NCI-H2227 treated with DMSO at 0.1 percent for 48 hours (cell line): ENCODE measurements at regions not wholly inside any gene's neighbourhood (a gene's known extent, or its start where the extent isn't known, plus 50 kb on each side); places are given as distances from the start of the nearest gene placed in this dataset.

Source experiments
- DNase-seq: peaks from one replicate; lab custom pipeline; 2025; lab: John Stamatoyannopoulos, UW

GRCh38 chr21:16181018-16181417, 451.2 kb downstream of the USP25 start:
- DNase-seq: no peak

DNA sequence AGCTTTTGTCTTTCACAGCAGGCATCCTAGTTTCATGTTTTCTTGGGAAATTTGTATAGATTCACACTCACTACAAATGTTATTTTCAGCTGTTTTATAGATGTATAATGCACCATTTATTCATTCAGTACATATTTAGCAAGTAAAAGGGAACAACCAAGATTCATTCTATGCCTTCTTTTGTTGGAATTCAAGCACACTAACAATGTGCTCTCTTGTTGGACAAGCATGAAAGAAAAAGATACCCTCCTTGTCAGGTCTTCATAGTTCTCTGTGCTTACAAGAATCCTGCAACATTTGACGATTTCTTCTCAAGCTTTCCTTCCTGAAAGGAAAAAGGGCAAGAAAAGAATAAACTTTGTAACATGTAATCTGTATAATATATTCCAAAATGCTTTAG, 456.0 kb downstream of the USP25 start:
- DNase-seq: no peak

DNA sequence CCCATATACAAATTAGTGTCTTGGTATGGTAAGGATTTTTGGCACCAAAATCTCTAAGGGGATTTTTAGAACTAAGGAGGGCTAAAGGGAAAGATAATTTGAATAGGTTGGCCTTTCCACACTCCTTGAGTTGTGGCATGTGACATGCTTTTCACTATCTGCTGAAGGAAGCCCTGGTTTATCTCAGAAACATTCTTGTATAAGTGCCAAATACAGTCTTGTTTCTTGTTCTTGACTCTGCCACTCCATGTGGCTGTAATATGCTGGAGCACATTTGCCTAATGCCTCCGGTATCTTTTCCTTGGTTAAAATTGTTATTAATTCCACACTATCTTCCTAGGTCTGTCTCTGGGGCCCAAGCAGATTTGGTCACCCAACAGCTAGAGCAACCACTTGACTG, 457.0 kb downstream of the USP25 start:
- DNase-seq: no peak

- DNase-seq: no peak
Observed at GRCh38 chr21:16187603-16188301, 458.0 kb downstream of the USP25 start.

GRCh38 chr21:16192902-16193301, 463.1 kb downstream of the USP25 start:
- DNase-seq: no peak

DNA sequence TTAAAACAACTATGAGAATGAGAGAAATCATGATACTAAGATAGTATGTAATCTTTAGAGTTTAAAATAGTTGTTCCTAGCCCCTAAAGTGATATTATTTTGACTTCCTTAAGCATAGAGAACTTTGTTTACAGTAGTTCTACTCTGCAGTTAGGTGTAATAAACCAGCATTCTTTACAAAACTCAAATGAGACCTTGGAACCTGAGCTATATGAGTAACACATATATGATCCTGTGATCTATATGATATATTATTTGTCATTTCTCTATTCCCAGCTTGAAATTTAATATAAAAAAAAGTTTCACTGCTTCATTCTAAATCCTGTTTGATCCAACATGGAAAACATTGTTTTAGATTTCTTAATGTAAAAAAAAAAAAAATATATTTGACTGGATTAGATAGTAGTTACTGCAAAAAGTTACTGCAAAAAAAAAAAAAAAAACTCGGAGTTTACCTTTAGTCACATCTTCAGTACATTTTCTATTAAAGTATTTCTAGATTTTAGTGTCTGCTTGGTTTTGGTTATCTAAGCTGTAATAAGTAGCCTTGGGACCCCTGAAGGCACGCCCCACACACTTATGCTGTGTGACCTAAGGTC, 463.8 kb downstream of the USP25 start:
- no peak for DNase-seq

DNA sequence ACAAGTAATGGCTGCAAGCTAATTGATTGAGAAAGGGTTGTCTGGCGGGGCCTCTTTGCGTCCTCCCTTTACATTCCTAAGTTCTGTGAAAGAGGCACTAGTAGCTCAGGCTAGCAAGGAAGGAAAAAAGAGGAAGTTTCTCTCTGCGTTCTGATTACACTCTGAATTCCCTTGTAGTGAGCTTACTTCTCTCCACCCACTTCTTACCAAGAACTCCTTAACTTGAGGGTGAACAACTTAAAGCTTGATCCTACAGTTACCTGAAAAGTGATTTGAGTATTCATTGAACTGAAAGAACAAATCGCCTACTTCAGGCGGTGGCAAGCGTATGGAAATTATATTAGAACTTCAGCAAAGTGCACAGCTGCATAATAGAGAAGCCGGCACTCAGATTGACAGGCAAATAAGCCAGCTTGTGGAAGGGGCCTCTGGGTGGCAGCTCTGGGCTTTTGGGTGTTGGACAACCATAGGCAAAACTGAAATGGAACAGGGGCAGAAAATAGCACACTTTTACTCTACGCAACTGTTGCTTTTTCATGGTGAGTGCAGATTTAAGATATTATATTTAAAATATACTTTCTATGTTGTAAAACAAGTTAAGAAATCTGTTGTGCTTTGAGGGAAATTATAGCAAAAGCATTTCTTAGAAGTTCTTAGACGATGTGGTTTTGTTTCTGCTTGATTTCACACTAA, 464.5 kb downstream of the USP25 start:
- no peak for DNase-seq

DNA sequence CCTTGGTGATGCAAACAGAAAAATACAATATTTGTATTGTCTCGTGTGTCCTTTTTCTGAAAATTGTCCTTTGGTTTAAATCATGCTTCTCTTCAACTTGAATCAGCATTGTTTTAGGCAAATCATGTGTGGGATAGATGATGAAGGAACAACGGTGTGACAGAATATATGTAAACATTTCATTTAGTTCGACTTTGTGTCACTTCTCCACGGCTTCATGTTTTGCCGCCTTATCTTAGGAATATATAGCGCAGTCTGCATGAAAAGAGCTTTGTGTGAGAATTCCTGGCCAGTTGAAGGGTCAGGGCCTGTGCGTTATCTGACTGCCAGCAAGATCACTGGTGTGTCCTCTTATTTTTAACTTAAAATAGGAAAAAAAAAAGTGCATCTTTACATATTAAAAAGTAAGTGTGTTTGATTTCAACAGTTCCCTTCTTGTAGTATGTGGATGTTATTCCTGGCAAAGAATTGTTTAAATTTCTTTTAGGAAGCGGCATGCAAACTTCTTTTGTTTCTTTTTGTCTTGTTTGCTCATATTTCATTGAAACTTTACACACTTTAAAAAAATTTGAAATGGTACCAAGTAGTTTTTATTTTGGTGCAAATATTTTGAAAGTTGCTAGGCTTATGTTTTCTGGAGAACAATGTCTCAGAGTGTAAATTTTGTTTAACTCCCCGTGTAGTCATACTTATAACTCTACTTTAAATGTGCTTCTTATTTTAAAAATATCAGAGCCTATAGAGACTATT, 465.2 kb downstream of the USP25 start:
- no peak for DNase-seq

GRCh38 chr21:16195538-16195910, 465.7 kb downstream of the USP25 start:
- no peak for DNase-seq

DNA sequence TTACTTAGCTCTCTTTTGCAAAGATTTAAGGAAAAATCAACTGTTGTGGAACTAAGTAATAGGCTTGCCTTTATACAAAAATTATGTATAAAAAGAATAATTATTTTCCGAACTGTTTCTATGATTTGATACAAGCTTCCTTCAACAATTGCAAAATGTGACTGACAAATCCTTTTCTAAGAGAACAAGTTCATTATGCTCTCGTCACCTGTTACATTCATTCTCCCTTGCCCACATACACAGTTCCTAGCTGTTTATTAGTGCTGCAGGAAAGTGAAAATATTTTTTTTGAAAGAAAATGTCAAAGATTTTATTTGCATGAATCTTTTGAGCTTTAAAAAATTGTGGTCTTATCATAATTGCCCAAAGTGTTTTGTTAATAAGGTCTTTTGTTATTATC, 466.2 kb downstream of the USP25 start:
- DNase-seq: no peak

DNA sequence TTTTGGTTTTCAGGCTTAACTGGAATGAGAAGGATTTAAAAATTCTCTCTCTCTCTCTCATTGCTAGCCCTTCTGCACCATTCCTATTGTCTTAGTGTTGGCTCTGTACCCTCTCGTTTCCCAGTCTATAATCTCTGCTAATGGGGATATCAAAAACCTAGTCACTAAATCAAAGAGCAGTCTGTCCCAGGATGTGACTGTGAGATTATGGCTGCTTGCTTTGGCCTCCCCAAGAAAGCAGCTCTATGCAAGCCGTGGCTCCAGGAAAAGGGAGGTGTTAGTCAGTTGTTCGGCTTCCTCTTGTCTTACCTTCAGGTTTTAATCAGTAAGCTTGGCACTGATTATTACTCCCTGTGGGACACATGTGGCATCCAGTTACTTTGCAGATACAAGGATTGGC, 468.8 kb downstream of the USP25 start:
- no peak for DNase-seq

DNA sequence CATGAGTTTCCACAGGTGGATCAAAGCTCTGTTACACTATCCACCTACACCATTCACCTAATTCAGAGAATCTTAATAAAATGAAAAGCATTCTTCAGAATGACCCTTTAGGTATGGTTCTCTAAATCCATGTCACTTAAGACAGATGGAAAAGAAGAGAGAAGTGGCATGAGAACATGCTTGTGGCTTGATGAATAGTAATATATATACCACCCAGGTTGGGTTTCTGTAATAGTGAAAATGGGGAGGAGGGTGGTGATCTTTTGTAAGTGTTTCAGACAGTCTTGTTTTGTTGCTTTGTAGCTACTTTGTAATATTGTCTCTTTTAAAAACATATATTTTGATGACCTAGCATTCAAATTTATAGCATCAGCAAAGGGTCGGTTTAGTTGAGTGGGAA, 469.8 kb downstream of the USP25 start:
- DNase-seq: no peak

DNA sequence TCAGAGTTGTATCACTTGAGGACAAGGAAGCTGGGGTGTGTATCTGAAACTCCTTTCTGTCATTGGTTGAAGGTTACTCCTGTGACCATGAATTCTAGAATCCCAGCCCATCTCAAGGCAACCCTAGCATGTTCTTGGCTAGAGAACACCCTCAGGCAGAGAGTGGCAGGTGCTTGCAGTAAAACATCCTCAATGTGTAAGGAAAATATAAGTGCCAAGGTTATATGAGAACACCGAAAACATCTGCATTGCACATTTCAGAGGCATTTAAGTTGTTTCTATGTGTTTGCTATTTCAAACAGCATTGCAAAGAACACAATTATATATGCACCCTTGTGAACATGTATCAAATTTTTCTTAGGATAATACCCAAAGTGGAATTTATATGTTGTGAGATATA, 471.9 kb downstream of the USP25 start:
- DNase-seq: no peak

GRCh38 chr21:16205527-16205926, 475.7 kb downstream of the USP25 start:
- no peak for DNase-seq

DNA sequence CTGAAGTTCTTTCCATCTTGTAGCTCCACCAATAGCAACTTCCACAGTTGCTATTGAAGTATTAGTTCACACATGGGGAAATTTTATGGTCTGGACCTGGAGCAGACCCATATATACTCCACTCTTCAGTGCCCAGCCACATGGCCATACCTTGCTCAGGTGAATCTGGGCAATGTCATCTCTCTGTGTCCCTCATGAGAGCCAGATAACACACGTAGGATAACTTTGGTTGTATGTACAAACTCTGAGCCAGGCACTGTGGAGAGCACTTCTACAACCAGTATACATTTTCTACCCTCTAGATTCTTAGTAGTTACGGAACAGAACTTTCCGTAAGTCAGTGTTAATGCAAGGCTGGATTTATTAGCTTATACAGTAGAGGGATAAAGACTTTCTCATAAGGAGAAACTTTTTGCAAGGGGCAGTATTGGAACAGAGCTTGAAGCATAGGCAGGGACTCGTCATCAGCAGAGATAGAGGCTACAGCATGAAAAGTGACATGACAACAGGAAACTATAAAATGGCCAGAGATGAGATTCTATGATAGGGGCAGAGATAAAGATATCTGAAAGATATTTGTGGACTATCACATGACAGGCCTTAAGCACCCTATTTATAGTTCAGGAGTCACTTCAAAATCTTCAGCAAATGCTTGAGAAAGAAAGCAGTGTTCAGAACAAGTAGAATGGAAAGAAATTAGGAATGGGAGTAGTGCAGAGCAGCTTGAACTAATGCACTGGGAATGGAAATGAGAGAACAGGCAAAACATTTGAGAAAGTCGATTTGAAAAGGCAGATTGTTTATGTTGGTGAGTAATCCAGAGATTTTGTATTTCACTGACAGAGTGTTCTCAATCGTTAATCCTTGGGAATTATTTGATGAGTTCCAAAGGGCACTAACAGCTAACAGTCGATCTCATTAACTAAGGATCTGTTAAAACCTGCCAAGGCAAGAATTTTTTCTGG, 481.8 kb downstream of the USP25 start:
- DNase-seq: no peak

DNA sequence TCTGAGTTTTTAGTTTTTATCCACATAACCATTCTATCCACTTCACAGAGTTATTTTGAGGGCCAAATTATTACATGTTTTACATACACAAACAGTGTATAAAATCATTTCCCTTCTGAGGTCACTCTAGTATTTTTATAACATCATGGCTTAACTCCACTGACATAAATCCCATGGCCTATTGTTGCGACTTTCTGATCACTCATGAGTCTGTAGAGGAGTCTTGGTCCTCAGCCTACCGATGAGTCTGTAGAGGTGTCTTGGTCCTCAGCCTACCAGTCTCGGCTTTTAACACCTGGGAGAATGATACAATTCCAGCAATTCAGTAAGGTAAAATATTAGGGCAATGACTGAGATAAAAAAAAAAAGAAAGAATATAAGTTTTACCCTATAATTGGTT, 483.7 kb downstream of the USP25 start:
- DNase-seq: no peak

DNA sequence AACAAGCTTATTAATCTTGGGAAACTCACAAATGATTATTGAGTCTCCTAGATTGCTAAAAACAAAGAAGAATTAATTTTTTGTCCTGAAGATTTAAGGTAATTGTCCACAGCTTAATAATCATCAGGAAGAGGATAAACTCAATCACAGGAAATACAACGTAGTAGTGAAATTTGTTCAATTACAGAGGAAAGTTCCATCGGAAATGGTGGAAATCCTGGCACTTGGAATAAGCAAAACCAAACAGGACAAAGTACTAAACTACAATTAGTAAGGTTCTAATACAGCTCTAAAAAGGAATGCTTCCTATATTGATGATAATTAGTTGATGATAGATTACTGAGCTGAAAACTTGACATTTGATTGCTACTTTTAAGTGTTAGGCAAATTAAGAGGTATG, 485.4 kb downstream of the USP25 start:
- DNase-seq: no peak

DNA sequence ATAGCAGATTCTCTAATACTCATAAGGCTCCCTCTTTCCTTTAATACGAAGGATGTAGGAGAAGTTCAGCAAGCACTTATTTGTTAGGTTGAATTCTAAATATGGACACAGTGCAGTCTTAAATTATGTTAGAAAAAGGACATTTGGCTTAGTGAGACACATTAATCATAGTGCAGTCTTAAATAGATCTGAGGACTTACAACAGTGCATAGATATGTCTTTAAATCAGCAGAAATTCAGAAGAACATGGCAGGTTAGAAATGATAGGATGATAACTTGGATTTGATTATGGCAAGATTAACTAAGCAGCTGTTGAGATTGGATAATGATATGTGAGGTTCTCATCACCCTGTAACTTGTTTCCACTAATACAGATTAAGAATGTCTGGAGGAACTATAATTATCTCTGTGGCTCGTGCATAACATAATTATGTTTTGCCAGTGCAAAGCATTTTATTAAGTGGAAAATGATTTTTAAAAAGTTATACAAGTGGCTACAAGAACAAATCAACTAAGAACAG, 485.9 kb downstream of the USP25 start:
- DNase-seq: no peak

DNA sequence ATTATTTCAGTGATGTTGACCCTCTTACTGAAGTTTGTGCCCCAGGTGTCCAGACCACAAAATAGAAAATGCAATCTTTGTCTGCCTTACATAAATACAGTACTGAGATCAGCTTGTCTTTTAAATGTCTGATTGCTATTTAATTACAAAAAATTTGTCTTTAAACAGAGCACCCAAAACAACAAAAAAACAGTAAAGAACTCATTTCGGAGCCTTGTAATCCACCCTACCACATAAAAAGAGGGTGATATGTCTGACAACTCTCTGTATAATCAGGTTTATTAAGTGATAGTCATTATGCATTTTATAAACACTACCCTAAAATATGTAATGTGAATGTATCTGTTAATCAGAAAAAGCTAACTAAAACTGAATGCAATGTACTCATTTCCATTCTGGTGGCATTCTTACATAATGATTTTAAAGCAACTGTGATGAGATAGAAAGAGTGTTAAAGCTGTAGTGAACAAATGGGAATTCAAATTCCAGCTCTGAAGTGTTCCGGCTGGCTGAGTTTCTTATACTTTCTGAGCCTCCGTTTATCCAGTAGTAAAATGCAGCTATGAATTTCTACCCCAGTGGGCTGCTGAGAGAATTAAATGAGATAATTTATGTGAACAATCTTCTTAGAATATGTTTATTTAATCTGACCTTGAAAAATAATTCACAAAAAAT, 486.6 kb downstream of the USP25 start:
- DNase-seq: no peak

GRCh38 chr21:16218682-16219343, 489.0 kb downstream of the USP25 start:
- no peak for DNase-seq
